ENCODE measurements at regions not wholly inside any gene's neighbourhood (a gene's known extent, or its start where the extent isn't known, plus 50 kb on each side); places are given as distances from the start of the nearest gene placed in this dataset.

DNA sequence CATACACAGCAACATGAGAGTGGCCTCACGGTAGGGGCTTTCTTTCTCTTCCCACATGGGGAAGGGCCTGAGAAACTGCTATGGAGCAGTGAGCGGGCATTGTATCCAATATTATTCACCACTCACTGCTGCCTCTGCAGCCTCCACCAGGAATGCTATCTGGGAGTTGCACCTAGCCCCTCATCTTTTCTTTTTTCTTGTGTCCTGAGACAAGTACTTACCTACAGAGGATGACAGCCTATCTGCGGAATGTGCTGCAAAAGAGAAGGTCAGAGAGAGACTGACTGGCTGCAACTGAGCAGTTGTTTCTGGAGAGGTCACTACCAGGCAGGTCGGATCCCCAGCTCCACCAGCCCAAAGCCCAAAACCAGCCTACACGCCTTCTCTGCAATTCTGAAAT, 52.1 kb upstream of the HTATIP2 start:
- no peak for DNase-seq (ENCODE audit: low spot score)

DNA sequence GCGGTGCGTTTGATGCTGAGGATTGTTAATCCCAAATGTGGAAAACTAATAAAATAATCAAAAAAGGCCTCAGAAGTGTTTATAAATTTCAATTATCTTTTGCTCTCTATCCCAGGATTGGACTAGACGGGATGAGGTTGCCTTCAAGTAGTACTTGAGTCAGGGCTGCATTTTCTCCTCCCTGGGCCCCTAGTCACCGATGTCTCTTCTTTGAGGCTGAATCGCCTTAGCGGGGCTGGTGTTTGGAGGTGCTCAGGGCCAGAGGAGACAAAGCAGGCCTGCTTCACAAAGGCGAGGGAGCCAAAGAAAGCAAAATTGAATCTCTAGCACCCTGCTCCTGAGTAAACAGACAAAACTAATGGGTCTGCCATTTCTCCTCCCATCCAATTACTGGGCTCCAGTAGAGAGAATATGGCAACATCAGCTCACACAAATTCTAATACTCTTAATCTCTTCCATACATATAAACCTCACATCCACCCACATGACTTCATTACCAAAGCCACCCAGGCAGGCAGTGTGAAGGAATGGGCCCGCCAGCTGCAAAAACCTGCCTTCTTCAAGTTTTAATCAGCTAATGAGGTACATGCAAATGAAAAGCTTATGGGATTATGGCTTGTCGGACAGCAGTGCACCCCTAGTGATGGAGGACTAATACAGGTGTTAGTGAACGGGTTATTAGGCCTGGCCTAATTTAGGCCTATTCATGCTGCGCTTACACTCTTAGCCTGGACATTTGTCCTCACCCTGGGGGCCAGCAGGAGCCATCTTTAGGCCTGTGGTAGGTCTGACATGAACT, 52.7 kb upstream of the HTATIP2 start:
- no peak for DNase-seq (ENCODE audit: low spot score)

DNA sequence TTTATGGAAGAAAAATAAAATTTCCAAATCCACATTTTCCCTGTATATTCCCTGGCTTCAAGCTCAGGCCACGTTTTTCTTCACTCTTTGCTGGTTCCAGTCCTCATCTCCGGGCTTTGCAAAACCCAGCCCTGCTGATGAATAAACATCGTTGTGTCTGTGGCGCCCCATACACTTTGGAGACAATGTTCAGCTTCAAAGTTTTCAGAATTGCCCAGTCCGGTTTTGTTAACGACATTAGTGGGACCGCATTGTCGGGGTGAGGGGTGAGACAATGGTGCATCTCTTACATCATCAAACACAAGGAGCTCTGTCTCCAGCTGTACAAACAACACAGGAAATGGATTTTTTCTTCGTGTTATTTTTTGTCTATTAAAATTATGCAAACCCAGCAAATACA, 53.4 kb upstream of the HTATIP2 start:
- no peak for DNase-seq (ENCODE audit: low spot score)

GRCh38 chr11:20309231-20310025, 54.1 kb upstream of the HTATIP2 start:
- DNase-seq (ENCODE audit: low spot score): no peak

- no peak for DNase-seq (ENCODE audit: low spot score)
Observed at GRCh38 chr11:20308601-20309000, 54.9 kb upstream of the HTATIP2 start.

GRCh38 chr11:20303391-20303965, 60.0 kb upstream of the HTATIP2 start:
- DNase-seq (ENCODE audit: low spot score): no peak

DNA sequence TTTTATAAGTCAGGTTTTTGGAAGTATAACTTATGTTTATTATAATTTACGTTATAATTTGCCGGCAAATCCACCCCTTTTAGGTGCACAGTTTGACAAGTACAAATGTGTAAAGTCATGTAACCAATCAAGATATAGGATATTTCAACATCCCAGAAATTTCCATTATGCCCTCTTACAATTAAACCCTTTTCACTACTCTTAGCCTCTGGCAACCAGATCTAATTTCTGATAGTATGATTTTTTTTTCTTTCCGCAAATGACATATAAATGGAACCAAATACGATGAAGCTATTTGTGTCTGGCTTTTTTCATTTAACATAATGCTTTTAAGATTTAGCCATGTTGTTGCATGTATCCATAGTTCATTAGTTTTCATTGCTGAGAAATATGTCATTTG, 69.5 kb upstream of the HTATIP2 start:
- DNase-seq (ENCODE audit: low spot score): no peak

DNA sequence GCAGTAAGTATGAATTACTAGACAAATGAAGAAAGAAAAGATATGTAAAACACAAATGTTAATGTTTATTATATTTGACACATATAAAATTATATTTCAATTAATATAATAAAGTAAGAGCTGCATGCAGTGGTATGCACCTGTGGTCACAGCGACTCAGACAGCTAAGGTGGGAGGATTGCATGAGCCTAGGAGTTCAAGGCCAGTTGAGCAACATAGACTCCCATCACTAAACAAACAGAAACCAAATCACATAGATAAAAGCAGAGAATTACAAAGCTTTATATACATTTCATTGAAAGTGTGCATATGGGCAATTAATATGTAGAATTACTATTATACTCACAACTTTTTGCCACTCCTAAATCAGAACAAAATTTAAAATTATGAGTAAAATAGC, 70.0 kb upstream of the HTATIP2 start:
- no peak for DNase-seq (ENCODE audit: low spot score)

- DNase-seq (ENCODE audit: low spot score): no peak
Observed at GRCh38 chr11:20289732-20290131, 73.8 kb upstream of the HTATIP2 start.

GRCh38 chr11:20283475-20283874, 80.0 kb upstream of the HTATIP2 start:
- no peak for DNase-seq (ENCODE audit: low spot score)

DNA sequence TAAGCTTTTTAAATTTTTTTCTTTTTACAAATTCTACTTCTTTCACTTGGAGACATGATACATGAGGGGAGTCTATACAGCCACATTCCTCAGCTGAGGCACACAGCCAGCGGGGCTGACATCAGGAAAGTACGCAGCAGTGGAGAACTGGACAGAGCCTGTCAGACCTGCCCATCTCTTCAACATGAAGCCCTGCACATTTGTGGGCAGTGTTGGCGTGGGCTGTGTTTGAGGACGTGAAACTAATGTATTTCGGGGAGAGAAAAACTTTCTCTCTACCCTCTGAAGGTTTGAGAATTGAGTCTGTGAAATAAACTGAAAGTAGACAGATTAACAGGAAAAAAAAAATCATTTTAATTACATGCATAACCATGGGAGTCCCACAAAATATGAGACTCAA, 84.8 kb upstream of the HTATIP2 start:
- DNase-seq (ENCODE audit: low spot score): no peak

- DNase-seq (ENCODE audit: low spot score): no peak
Observed at GRCh38 chr11:20277014-20277413, 86.5 kb upstream of the HTATIP2 start.

GRCh38 chr11:20275987-20276965, 87.2 kb upstream of the HTATIP2 start:
- DNase-seq (ENCODE audit: low spot score): no peak

GRCh38 chr11:20274031-20274430, 89.5 kb upstream of the HTATIP2 start:
- DNase-seq (ENCODE audit: low spot score): no peak

DNA sequence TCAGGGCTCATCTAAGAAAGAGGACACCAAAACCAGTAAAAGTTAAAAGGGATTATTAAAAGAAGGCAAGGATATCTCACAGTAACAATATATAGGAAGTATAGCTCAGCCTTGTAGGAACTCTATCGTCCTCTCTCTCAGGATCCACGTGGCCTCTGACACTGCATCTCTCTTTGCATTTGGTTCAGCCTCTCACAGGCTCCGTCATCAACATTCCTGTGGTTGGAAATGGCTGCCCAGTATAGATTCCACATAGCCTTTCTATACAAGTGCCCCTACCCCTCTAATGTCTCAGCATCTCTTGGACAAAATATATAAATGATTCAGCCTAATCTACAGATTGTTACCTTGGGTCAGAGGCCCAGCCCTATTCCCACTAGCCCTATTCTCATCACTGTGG, 101.3 kb upstream of the DBX1 start:
- DNase-seq (ENCODE audit: low spot score): no peak

DNA sequence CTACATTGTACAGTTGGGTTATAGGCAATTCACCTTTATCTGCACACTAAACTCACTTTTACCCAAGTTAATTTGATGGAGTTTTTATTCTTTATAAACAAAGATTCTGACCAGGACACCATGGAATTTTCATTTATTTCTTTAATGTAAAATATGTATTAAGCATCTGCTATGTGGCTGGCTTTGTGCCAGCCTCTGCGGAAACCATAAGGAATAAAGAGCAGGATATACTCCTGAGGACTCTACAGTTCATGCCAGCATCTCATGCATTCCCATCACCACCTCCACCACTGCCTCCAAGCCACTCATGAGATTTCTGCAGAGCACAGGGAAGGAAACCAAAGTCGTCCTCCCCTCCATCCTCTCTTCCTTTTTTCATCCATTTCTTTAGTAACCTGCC, 100.0 kb upstream of the DBX1 start:
- no peak for DNase-seq (ENCODE audit: low spot score)

- DNase-seq (ENCODE audit: low spot score): no peak
Observed at GRCh38 chr11:20259506-20259905, 99.2 kb upstream of the DBX1 start.

- no peak for DNase-seq (ENCODE audit: low spot score)
Observed at GRCh38 chr11:20258376-20258895, 98.2 kb upstream of the DBX1 start.

GRCh38 chr11:20256925-20257324, 96.7 kb upstream of the DBX1 start:
- no peak for DNase-seq (ENCODE audit: low spot score)

- DNase-seq (ENCODE audit: low spot score): no peak
Observed at GRCh38 chr11:20253796-20254195, 93.5 kb upstream of the DBX1 start.

DNA sequence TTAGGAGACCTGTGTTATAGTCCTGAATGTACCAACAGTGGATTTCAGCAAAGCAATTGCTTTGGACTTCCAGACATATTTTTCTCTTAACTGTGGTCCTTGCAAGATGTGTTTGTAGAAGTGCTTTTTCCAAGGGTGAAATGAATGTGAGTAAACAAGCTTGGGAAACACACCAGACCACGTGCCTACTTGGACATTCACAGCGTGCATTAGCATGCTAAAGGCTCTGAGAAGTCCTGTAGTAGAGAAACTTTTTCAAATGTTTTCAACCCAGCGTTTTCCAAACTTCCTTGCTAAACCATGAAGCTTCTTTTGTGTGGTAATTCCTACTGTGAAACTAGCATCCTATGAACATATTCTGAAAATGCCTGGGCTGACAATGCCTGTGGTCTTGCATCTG, 91.2 kb upstream of the DBX1 start:
- DNase-seq (ENCODE audit: low spot score): no peak
